NCI-H748 (cell line): ENCODE measurements at regions not wholly inside any gene's neighbourhood (a gene's known extent, or its start where the extent isn't known, plus 50 kb on each side); places are given as distances from the start of the nearest gene placed in this dataset.
"Not testable (repeated sequence)": the region's sequence is repeated elsewhere in the genome, so short reads cannot be mapped to it uniquely, and the experiment has no call there.

ENCODE experiments used
- DNase-seq: peaks from one replicate; lab custom pipeline; 2025; ENCODE audit not compliant: unreplicated experiment; lab: John Stamatoyannopoulos, UW

DNA sequence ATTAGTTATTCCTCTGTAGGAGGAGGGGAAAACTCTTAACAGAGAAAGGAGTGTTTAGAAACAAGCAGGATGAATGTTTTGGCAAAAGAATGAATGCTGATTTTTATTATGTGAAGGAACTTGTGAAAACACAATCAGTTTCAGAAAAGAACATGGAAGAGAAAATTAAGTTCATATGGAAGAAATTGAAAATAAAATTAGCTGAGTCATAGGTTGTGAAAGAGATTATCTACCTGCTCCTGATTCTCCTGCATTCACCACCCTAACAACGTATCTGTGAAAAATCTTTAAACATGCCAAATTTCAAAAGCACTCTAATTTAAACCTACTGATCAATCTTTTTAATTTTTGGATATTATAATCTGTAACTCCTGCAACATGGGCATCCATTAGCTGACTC, 227.3 kb upstream of the RSPO3 start:
- no peak for DNase-seq

DNA sequence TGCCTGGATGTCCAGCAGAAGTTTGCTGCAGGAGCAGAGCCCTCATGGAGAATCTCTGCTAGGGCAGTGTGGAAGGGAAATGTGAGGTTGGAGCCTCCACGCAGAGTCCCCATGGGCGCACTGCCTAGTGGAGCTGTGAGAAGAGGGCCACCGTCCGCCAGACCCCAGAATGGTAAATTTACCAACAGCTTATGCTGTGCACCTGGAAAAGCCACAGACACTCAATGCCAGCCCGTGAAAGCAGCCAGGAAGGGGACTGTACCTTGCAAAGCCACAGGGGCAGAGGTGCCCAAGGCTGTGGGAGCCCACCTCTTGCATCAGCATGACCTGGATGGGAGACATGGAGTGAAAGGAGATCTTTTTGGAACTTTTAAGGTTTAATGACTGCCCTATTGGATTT, 225.6 kb upstream of the RSPO3 start:
- DNase-seq = not testable (repeated sequence)

DNA sequence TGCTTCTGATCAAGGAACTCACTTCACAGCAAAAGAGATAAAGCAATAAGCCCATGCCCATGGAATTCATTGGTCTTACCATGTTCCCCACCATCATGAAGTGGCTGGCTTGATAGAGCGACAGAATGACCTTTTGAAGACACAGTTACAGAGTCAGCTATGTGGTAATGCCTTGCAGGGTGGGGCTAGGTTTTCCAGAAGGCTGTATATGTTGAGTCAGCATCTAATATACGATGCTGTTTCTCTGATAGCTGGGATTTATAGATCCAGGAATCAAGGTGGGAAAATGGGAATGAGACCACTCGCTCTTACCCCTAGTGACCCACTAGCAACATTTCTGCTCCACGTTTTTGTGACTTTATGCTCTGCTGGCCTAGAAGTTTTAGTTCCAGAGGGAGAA, 220.7 kb upstream of the RSPO3 start:
- DNase-seq = no peak

DNA sequence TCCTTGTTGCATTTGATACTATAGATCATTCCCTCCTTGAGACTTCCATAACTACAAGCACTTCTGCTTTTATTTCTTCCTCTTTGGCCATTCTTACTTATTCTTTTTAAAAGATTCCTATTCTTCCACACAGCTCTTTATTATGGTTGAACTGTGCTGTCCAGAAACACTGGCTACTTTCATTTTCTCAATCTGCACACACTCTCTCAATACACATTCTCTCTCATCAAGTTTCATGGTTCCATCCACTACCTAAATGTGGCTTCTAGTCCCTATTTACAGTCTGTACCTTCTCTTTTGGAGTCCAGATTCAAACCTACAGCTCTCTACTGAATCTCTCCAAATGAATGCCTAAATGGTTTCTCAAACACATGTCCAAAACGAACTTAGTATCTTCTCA, 214.3 kb upstream of the RSPO3 start:
- no peak for DNase-seq

DNA sequence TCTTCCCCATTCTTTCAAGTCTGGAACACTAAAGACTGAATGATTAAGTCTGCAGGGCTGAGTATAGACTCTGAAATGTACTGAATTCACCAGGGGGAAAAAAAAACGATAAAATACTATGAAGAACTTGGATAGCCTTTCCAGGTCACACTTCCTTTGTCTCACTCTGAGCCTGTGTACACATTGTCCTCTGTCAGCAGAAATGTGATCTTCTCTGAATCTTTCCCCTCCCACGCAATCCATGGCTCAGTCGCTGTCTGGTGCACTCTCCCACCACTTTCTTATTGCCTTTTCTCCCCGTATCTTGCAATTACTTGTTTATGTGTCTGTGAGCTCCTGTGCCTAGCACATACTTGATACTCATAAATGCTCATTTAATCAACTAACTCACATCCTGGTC, 212.6 kb upstream of the RSPO3 start:
- DNase-seq = no peak

DNA sequence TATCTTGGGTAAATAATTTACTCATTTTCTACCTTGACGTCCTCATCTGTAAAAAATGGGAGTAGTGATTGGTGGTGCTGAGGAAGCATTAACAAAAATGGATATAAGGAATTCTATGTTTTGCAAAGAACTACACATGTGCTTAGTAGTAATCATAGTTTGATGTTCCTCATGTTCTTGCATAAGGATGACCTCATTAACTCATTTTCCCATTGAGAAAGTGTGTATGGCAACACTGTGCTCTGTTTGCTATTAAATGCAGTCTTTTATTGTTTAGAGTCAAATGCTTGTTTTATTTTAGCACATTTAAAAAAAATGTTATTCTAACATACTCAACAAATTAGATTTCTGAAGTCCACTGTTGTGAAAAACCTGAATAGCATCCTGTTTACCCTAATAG, 211.2 kb upstream of the RSPO3 start:
- no peak for DNase-seq

DNA sequence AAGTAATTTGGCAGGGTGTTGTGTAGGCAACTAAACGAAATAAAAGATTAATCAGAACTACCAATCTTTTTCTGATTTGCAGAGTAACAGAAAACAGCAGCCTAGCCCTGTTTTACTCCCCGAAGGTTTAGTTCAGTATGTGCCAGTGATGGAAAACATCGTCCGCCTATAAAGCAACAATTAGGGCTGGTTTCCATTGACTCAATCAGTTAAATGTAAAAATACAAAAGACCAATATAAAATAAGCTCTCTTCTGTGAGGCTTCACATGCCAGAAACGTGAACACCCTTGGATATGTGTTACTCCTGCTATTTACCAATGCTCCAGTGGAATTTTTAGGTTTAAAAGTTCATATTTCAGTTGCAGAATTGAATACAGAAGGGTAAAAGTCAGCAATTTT, 210.5 kb upstream of the RSPO3 start:
- DNase-seq = no peak

DNA sequence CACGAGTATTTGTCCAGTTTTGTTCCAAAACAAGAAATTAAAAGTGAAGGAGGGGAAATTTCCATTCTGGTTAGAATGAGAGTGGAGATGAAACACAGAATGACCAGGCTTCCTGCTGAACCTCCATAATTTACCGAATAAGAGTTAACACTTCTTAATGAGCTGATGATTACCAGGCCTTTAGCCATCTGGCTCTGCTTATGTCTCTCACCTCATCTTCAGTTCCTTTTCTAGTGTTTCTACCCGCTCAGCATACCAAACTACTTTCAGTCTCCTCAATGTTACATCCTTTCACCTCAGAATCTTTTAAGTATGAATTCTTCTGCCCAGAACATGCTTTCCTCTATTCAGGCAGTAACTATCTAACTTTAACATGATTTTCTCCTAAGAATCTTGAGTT, 209.0 kb upstream of the RSPO3 start:
- no peak for DNase-seq

DNA sequence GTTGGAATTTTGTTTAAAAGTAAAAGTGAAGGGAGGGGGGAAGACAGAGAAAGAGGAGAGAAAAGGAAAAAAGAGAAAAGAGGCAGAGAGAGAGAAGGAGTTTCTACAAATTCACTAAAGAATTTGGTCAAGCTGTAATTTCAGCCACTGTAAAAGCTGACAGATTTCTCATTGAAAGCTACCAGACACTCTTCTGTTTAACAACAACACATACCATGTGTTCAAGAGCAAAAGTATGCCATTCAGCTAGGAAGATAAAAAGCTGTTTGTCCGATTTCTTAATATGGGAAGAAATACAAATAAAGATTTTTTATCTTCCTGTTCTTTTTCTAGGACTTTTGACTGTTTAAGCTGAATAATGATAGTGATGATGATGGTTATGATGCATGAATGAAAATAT, 204.8 kb upstream of the RSPO3 start:
- DNase-seq = no peak

DNA sequence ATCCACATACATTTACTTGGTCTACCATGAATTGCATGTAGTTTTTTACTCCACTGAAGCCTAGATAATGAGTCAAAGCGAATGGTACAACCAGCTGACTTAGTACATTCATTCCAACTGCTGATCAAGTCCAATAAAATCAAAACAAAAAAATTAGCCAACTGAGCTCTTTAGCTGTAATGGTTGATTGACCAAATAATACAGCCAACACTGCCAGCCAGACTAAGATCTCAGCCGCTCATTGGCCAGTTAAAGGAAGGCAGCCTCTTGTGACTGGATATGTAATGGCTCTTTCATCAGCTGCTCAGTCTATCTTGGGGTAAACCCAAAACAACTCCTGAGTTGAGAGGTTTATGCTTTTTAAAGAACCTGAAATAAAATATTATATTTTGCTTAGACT, 204.3 kb upstream of the RSPO3 start:
- no peak for DNase-seq

DNA sequence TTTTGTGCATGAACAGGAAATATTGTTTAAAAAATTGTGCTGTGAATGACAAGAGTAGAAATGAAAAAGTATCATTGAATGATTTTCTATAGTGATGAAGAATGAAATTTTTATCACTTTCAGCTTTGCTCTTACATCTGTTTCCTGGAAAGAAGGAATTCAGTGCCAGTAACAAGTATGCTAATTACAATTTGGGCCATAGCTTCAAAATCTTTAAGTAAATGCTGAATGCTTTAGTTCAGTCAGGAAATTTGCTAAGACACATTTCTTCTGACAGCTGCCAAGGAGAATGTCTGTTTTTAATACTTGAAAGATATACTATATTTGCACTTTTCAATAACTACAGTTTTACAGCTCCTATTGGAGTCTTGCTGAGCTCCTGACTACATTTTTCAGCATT, 203.7 kb upstream of the RSPO3 start:
- no peak for DNase-seq

DNA sequence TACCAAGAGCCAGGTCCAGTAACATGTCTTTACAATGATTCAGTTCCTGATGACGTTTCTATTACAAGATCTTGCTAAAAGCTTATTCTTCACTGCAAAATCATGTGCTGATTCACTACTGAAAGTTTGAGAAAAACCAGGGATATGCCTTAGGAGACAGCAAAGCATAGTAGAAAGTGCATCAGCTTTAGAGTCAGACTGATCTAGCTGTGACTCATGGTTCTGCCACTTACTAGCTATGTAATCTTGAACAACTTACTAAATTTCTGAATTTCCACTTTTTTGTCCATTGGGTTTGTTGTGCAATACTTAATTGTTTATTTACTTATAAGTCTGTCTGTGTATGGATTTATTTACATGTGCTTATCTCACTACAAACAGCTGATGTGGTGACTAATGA, 198.5 kb upstream of the RSPO3 start:
- DNase-seq = no peak

DNA sequence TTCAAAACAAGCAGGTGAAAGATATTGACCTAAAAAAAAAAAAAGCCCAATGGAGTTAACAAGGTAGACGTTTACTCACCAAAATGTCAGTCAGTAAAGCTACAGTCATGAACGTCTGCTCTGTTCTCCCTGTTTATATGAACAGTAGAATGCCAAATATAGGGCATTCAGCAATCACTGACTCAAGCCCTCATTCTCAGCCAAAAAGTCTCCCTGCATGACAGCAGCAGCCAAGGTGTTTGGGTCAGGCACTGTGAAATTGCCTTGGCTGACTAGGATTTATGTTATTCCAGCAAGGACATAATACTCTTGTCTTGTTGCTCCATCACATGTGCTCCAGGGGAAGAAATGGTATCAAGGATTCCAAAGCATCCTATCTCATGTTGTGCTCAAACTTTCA, 194.7 kb upstream of the RSPO3 start:
- DNase-seq = no peak

DNA sequence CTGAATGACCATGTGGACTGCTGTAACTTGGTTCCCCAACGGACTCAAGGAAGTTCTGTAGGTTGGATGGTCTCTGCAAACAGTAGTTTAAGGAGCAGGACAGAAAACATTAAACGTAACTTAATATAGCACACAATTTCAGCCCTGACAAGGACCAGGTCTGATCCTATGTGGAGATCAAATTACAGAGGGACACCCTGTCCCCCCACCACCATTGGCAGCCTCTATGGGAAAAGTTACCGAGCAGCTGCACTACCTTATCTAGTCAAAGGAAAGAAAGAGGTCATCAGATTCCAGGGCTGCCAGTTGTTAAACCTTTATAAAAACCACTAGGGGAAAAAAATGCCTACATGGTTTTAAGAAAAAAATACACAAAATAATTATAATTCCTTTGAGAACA, 191.5 kb upstream of the RSPO3 start:
- no peak for DNase-seq

DNA sequence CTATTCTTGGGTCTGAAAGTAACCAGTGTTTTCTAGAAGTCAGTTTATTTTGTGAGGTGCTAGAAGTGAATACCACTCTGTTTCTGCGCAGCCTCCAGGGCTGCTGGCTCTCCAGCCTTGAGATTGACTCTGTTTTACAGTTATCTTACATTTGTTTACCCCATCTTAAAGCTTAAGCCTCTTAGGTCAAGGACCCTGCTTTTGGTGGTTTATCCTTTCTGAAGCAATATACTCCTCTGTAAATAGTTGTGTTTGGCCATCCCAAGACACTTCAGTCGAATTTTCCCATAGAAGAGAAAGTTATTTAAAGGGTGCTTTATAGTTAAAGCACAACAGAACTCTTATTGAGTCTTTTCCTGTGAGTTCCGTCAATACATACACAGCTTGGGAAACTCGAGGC, 190.6 kb upstream of the RSPO3 start:
- no peak for DNase-seq

DNA sequence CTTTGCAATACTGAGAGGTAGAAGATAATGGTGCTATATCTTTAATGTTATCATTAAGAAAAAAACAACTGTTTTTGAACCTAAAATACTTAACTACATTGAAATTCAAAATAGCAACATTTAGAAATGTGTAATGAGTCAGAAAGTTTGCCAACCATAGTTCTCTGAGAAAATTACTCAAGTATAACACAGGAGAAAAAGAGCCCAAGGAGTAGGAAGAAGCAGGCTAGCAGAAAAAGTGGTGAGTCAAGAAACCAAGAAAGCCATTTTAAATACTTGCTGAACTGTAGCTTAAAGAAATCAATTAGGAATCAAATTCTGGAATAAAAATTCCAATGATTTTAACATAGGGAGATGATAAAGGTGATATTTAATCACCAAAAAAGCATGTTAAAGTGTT, 181.0 kb upstream of the RSPO3 start:
- no peak for DNase-seq

DNA sequence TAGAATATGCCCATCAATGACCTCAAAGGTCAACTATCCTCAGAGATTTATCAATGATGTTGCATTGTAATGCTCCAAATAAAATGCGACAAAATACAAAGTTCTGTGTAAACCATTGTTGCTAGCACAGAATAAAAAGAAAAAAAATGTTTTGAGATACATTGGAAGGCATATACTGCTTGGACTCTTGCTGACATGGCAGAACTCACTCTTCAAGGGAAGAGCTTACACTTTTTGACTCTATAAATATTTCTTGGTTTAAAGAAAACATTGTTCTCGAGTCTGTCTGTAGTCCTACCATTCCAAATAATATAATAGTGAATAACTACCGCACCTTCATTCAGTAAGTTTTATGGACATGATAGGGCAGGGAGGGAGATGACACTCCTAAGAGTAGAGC, 178.7 kb upstream of the RSPO3 start:
- no peak for DNase-seq

DNA sequence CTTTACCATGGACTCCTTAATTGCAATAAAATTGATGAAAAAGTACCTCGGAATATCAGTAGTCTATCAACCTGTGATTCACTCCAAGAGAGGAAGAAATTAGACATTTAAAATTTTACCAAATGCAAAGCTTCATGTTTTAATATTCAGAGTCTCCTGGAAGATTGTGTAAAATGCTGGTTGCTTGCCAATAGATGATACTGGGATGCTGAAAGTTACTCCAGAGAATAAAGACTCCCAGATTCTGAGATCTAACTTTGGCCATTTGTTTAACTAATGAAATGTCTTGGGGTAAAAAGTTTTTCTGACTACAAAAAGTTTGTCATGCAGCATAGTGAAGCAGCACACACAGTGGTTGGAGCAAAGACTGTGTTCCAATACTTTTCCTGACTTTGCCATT, 176.7 kb upstream of the RSPO3 start:
- no peak for DNase-seq

DNA sequence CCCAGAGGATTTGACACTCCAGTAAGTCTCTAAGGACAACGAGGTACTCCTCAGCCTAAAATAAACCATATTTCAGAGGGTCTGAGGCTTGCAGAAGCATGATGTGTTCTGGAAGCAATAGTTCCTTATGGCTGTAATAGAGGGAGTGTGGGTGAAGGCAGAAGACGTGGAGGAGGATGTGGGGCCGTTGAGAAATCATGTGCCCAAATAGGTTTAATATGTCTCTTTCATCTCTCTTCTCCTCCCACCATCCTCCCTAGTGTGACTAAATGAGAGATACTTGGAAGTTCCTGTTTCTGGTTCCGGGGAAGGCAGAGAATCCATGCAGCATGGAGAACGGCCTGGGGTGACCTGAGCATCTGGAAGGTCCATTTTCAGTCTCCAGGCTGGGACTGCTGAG, 174.0 kb upstream of the RSPO3 start:
- no peak for DNase-seq

DNA sequence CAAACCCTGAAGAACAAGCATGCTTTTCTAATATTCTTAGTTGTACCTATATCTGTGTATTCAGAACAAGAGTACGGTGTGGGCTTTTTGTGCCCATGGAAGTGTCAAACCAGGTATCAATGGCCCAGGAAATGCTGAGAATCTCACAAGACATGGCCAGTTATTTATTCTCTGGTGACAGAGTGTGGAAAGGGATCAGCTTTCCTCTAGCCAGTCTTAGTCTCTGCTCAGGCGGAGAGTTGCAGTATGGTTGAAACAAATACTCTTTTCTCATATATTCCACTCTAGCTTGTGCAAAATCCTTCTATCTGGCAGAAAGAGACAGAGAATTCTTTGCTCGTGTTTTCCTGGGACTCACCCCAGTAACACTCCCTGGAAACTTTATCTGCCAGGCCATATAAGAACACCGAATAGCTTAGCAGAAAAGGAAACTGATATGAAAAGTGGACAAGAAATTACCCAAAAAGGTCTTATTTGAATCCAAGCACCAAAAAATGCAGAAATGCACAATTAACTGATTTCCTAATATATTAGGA, 173.3 kb upstream of the RSPO3 start:
- no peak for DNase-seq

DNA sequence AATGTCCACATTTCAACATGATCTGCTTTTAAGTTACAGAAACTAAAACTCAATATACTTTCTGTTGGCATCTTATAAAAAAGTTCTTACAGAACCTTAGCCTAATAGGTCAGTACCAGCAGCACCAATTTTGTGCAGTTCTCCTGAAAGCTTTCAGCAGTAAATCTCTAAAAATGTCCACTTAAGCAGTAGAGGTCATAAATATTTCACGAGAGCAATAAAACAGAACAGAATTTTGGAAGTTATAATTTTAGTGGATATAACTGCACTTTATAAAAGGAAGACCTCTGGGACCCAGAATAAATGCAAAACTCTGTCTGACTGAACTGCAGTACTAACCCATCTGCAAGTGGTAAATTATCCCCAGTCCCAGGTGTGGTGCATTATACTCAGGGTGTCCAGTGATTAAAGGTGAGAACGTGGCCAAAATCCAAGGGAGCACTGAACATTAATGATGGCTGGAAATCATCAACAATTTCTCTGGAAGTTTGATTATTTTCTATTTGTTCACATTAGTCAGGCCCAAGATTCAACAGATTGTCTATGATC, 172.6 kb upstream of the RSPO3 start:
- DNase-seq = no peak

DNA sequence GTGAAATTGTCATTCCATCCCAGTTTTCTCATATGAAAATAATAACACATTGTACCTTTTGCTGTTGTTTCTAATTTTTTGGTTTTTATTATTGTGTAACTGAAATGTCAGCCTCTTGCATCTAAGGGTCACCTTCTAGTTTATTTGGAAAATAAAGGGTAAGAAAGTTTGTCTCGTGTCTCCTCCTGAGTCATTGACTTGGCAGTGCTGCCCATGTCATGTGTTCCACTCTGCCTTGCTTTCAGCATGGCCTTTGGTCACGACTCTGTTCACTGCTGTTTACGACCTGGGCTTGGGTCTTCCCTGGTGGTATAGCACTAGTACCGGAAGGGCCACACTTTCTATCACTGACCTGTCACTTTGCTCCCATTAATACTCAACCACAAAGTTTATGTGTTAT, 171.4 kb upstream of the RSPO3 start:
- DNase-seq = no peak

DNA sequence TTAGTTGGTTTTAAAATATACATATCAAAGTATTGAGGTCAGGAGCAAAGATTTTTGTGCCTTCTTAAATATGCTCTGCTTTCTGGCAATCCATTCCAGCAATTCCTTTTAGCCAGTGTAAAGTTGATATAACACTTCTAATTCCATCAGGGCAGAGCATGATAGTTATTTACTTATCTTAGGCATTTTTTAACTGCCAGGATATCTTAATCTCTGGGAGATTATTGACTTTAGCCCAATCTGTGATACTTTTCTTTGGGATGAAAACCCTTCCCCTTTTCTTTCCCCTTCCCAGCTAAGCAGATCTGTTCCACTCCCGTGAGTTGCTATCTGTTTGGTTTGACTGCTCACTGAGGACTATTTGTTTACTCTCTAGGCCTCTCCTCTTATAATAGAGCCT, 168.7 kb upstream of the RSPO3 start:
- no peak for DNase-seq

DNA sequence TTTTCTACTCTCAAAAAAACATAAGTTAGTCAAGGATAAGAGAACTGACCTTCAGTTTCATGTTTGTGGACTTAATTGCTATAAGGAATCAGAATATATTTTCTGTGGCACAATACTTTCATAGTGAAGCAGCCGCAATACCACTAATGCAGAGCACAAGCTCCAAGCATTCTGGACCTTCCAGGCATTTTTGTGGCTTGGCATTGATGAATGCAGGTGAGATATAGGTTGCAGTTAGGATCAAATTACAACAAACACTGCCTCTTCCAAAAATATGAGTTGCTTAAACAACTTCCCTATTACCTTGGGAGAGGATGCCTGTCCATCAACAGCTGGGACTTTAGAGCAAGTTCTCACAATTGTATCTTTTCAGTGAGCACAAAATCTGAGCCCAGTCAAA, 162.8 kb upstream of the RSPO3 start:
- peak; percentile 26 for DNase-seq
